Tongue (tissue), 1 donor: ENCODE measurements at regions not wholly inside any gene's neighbourhood (a gene's known extent, or its start where the extent isn't known, plus 50 kb on each side); places are given as distances from the start of the nearest gene placed in this dataset.
A peak's percentile ranks its signal among the peaks of the same experiment; 100 is the strongest.

Experiments used
- DNase-seq: peaks from one replicate; pipeline ENCODE4 v3.0.0-alpha.2; 2015

GRCh38 chr1:221907166-221907932 lies 165.5 kb upstream of the DUSP10 start:
- no peak for DNase-seq

DNA sequence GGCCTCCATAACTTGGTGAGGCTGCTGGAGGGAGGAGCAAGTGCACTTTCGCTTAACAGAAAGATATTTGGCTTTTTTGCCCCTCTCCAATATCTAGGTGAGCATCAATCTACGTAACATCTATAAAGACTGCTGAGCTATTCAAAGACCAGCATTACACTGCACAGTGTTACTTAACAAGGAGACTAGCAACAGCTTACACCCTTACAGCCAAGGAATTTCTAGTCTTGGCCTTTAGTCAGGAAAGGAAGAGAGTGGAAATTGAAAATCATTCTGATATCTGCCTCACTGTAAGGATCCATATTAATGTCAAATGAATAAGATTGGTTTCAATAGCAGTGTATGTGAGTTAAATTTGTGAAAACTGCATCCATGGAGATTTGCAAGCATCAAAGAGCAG lies 163.9 kb upstream of the DUSP10 start:
- DNase-seq, result no peak

- no peak for DNase-seq
Observed at GRCh38 chr1:221904319-221904718, 162.4 kb upstream of the DUSP10 start.

GRCh38 chr1:221903594-221903993 lies 161.7 kb upstream of the DUSP10 start:
- DNase-seq, result no peak

DNA sequence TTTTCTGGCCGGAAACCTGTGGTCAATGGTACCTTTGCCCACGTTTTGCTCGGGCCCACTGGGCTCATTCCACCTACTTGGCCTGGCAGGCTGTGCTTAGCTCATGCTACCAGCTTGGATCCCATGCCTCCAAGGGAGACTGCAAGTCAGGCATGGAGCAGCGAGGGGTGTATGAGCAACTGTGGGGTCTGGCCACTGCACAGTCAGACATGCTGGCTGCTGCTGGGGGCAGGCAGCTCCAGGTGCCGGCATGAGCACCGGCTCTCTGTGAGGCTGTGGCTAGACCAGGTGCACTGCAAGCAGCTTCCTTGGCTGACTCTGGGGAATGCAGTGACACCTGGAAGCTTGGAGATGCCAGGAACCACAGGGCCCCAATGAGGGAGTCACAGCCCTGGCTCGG lies 161.1 kb upstream of the DUSP10 start:
- DNase-seq, result no peak

GRCh38 chr1:221900678-221901077 lies 158.8 kb upstream of the DUSP10 start:
- DNase-seq, result no peak

DNA sequence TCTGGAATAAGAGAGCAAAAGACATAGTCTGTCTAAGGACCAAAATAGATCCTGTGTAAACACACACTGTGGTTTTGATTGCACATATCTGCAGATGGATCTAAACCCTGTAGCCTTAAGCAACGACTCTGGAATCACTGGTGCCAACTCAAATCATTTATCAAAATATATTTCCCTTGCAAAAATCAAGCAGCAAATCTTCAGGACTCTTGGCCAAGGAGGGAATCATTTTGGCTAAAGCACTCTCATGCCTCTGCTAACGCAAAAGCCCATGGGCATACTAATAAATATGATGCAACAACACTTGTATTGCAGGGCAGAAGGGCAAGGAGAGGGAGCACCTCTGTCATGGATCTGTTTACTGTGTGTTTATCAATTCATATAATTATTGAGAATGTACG lies 155.4 kb upstream of the DUSP10 start:
- no peak for DNase-seq

GRCh38 chr1:221892301-221892830 lies 150.5 kb upstream of the DUSP10 start:
- no peak for DNase-seq

DNA sequence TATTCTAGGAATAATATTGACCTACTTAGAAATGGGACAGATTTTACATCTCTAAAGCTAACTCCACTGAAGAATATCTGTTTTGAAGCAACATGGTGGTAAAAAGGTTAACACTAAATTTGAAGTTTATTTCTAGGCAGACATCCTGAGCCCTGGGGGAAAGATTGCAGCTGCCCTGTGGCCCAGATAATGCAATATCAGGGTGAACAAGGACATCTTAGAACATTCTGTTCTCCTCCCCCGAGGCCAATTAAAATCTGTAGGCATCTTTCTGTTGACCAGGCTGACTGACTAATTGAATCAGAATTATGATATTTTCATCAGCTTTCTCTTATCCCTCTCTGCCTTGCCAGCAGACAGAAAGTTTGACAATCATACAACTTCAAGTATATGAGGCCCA lies 149.8 kb upstream of the DUSP10 start:
- DNase-seq, result no peak

DNA sequence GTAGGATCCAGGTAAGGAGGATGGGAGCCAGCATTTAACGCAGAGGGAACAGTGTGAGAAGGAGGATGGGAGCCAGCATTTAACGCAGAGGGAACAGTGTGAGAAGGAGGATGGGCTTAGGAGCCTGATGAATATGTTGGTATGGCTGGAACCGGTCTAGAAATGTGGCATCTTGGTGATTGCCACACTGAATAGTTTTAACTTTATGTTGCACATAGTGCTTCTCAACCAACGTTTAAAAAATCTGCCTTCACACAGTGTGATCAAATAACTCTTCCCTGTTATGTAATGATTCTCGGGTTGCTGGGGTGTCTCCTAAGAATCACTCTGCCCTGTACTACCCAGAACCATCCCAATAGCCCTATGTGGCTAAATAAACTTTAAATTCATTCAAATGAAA lies 146.9 kb upstream of the DUSP10 start:
- no peak for DNase-seq

DNA sequence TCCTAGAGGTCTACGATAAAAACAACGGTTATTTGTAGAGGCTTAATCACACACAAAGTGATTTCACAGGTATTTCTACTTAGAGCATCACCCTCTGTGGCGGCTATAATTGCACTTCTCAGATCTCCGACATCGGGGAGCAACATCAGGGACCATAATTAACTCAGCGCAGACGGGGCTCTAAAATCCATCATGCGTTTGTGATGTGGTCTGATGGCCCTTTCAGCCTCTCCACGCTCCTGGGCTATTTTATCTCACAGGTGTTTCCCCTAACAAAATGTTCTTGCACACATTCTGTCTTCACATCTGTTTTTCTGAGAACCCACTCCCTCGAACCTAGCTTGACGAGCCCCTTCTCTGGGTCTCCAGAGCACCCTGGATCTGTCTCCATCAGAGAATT lies 146.3 kb upstream of the DUSP10 start:
- no peak for DNase-seq

DNA sequence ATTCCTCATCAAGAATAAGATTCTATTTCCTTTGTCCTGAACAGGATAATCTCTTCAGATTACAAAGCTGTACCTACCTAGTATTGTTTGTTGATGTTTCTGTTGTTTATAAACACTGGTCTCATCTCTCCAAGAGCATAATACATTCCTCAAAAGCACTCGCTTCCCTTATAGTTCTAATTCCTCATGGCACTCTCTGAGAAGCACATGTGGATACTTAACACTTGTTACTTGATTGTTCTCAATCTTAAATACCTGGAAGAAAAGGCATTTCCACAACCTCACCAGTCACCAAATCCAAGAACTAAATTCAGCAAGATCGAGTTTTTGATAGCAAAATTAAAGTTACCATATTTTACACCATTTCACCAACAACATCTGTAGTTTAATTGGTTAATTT lies 145.9 kb upstream of the DUSP10 start:
- DNase-seq, result no peak

DNA sequence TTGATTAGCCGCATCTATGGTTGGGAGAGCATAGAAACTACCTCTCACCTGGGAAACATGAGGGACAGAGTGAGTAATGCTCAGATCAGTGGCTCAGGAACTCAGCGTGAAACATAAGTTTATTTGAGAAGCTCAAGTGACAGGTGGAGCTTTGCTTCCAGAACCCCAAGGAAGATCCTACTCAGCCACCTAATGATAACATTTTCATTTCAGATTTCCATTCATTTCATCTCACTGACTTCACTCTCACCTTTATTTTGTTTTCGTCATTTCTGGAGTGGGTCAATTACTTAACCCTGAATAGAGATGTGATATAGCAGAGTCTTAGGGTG lies 145.5 kb upstream of the DUSP10 start:
- DNase-seq, result no peak

DNA sequence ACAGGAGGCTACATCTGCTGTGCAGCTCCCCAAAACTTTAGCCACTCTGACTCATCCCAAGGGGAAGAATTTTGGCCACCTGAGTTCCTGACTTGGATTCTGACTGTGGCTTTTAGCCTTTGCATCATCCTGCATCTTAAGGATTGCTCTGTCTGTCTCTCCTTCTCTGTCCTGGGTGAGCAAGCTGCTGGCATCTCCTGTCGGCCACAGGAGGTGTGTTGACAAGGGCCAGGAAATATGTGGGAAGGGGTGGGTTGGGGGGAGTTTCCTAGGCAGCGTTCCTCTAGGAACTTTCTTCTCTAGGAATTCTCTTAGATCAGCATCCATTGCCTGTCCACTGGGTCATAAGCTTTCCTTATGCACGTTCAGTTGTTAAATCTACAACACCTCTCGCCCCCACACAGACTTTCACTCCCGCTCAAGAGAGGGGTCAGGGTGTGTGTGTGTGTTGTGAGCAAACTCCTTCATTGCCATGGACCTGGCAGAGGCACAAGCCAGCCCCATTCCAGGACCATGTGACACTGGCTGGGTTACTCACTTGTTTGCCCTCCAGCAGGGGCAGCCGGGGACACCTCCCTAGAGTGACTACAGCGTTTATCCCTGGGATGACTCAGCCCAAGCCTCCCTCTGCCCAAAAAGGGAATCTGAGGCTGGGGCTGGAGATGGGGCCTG lies 145.0 kb upstream of the DUSP10 start:
- DNase-seq, result no peak

DNA sequence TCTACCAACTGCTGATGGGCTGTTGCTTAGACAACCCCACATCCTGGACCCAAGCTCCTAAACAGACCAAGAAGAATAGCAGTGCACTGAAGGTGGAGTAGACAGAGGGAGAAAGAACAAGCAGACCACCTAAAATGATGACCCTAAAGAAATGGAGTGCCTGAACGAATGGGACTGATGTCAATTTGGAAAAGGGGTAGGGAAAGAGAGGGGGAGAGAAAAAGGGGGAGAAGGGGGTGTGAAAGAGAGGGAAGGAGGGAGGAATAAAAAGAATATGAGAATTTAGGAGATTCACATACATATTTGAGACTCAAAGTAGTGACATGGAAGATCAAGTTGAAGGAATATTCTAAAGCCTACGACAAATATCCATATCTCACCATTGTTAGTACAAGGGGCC lies 144.4 kb upstream of the DUSP10 start:
- no peak for DNase-seq

GRCh38 chr1:221884821-221885220 lies 142.9 kb upstream of the DUSP10 start:
- DNase-seq, result peak; percentile 21

DNA sequence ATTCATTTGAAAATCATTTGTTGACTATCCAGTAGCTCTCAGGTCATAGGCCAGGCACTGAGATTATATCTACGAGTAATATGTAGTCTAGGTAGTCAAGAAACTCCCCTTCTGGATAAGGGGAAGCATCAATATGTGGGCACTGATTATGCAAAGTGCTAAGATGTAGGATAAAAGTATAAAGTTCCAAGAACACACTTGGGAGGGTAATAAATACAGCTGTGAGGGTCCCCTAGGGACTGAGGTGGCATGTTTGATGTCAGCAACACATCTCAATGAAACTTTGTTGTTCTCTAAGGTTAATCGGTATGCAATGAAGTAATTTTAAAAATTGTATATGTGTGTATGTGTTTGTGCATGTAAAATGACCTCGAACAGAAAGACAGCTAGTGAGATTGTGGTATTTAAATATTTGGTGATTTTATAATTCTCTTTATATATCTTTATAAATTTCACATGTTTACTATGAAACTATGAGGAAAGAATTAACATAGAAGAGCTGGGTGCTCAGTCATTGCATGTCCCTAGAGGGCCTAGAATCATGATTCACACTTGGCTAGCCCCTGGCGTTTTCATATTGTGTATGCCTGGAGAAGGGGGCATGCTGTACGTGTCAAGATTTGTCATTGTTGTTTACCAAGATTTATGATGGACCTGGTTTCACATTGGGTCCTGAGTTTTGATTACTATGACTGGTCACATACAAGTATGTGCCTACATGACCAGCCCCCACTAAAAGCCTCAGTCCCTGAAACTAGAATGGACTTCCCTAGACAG lies 140.1 kb upstream of the DUSP10 start:
- no peak for DNase-seq

DNA sequence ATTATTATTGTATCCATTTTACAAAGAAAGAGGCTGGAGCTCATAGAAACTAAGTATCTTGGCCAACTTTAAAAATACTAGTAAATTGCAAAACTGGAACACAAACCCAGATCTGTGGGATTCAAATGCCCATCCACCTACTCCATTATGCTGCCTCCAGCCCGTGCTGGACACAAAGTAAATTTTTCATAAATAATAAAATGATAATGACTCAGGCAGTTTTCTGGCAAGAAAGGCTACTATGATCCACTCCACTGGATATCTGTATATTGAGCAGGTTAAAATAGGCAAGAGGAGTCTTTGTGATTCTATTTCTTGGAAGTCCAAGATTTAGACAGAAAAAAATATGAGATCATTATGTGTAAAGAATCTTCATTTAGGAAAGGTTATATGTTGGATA lies 138.3 kb upstream of the DUSP10 start:
- DNase-seq, result no peak

GRCh38 chr1:221878134-221878533 lies 136.2 kb upstream of the DUSP10 start:
- no peak for DNase-seq

GRCh38 chr1:221877311-221877710 lies 135.4 kb upstream of the DUSP10 start:
- no peak for DNase-seq

- DNase-seq, result no peak
Observed at GRCh38 chr1:221875004-221875330, 133.1 kb upstream of the DUSP10 start.

GRCh38 chr1:221874285-221875003 lies 132.6 kb upstream of the DUSP10 start:
- DNase-seq, result no peak

DNA sequence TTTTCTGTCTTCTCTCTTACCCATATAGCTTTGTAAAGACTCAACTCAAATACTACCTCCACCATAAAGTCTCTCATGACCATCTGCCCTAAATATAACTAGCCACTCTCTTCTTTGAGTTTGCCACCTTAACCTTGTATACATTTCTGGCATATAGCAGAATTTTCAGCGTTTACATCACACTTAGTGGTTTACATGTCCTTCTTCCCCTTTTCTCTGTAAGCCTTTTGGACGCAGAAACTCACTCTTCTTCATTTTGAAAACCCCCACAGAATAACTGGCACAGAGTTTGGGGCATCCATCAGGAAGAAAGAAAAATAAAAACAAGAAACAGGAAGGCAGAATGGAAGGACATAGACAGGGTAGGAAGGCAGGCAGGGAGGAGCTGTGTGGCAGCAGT lies 131.8 kb upstream of the DUSP10 start:
- DNase-seq, result no peak
